Epithelial cell of esophagus (primary cell): ENCODE measurements at regions not wholly inside any gene's neighbourhood (a gene's known extent, or its start where the extent isn't known, plus 50 kb on each side); places are given as distances from the start of the nearest gene placed in this dataset.

Experiments
- DNase-seq: peaks from one replicate; pipeline ENCODE4 v3.0.0; 2010; ENCODE audit warnings: low read depth
- H3K4me3 ChIP-seq: 2 replicates; pipeline ENCODE4 v1.5.1; 2011; ENCODE audit warnings: mild to moderate bottlenecking, low read length, control low read depth
- CTCF ChIP-seq: IDR thresholded peaks from 2 replicates; pipeline ENCODE4 v1.5.1; 2011; ENCODE audit warnings: low read depth, mild to moderate bottlenecking, low read length, control low read depth, inconsistent platforms; ENCODE audit not compliant: insufficient read depth; ENCODE audit errors: missing control alignments

- TF ChIP-seq CTCF = no peak
- DNase-seq = no peak
- H3K4me3 ChIP-seq = no peak overlapping the region
Measured at GRCh38 chr15:62593681-62594399, 428.8 kb upstream of the C2CD4B start.

GRCh38 chr15:62598217-62598616, 433.1 kb upstream of the C2CD4B start:
- H3K4me3 ChIP-seq = no peak overlapping the region
- no peak for TF ChIP-seq CTCF
- DNase-seq = no peak

- no peak for DNase-seq
- no peak overlapping the region for H3K4me3 ChIP-seq
- no peak for TF ChIP-seq CTCF
Measured at GRCh38 chr15:62599791-62600777, 435.0 kb upstream of the C2CD4B start.

GRCh38 chr15:62601777-62602545, 436.9 kb upstream of the C2CD4B start:
- TF ChIP-seq CTCF = no peak
- DNase-seq = peak; percentile 6
- H3K4me3 ChIP-seq = no peak overlapping the region

GRCh38 chr15:62603742-62604141, 438.7 kb upstream of the C2CD4B start:
- DNase-seq = peak; percentile 92
- no peak for TF ChIP-seq CTCF
- H3K4me3 ChIP-seq = no peak overlapping the region

- no peak overlapping the region for H3K4me3 ChIP-seq
- no peak for TF ChIP-seq CTCF
- no peak for DNase-seq
Measured at GRCh38 chr15:62605282-62605681, 437.3 kb upstream of the TPM1 start.
